ENCODE measurements at regions not wholly inside any gene's neighbourhood (a gene's known extent, or its start where the extent isn't known, plus 50 kb on each side); places are given as distances from the start of the nearest gene placed in this dataset.

GRCh38 chrX:93428497-93428896, 244.9 kb downstream of the NAP1L3 start:
- TF ChIP-seq CTCF (IDR thresholded peaks at IDR 0.05) (no peak), ZFX (IDR thresholded peaks at IDR 0.05; ENCODE audit: borderline replicate concordance) (no peak)
